GM18498 (cell line): ENCODE measurements at regions not wholly inside any gene's neighbourhood (a gene's known extent, or its start where the extent isn't known, plus 50 kb on each side); places are given as distances from the start of the nearest gene placed in this dataset.
"Not testable (repeated sequence)": the region's sequence is repeated elsewhere in the genome, so short reads cannot be mapped to it uniquely, and the experiment has no call there.

Experiments
- ATAC-seq: cut with Tn5 transposase; IDR thresholded peaks from one replicate; pipeline ENCODE4 v1.9.1; 2021; ENCODE audit warnings: mild to moderate bottlenecking, moderate library complexity; ENCODE audit not compliant: unreplicated experiment

DNA sequence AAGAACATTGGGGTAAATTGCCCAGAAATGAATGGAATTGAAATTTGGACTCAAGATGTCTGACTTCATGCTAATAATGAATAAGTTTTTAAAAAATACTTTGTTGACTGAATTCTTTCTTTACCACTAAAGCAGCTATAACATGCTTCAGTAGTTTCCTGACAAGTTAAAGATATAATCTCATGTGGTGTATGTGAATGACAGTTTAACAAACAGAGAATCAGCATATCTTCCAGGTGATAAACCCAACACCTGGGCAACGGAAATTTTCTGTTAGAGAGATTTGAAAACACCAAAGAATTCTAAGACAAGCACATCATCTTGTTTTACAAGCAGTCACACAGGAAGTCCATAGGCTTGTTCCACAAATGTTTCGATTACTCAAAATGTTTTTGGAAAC is 372.6 kb upstream of the VRK2 start:
- ATAC-seq: no peak

DNA sequence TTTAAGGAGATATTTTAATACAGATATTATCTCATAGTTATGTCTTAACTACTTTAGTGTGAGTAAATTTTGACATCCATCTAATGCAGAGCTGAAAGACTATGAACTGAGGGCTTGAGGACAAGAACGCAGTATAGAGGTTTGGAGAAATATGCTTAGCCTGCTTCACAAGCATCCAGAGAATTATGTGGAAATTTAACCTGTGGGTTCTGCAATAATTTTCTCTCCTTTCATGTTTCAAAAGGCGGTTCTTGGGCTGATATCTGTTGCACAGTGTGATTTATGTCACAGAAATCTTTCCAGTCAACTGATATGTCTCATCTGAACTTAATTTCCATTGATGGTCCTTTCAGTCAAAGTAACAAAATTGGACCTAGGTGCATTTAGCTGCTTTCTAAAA is 371.9 kb upstream of the VRK2 start:
- no peak for ATAC-seq

DNA sequence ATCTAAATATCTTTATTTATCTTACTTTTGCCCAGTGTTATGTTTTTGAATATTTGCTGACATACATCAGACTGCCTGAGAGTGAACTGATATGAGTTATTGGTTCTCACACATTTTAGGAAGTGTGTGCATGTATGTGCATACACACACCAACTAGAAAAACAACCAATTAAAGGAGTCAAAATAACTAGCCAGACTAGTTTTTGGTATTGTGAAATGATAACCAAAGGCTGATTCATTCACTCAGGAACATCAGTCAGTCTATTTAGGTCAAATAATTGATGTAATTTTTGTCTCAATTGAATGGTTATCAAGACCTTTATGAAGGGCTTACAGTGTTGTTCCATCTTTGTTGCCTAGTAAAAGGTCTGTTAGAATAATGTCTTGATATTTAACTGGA is 369.3 kb upstream of the VRK2 start:
- no peak for ATAC-seq

GRCh38 chr2:57681650-57682049 is 365.0 kb upstream of the VRK2 start:
- no peak for ATAC-seq

GRCh38 chr2:57685032-57685431 is 361.6 kb upstream of the VRK2 start:
- ATAC-seq: no peak

DNA sequence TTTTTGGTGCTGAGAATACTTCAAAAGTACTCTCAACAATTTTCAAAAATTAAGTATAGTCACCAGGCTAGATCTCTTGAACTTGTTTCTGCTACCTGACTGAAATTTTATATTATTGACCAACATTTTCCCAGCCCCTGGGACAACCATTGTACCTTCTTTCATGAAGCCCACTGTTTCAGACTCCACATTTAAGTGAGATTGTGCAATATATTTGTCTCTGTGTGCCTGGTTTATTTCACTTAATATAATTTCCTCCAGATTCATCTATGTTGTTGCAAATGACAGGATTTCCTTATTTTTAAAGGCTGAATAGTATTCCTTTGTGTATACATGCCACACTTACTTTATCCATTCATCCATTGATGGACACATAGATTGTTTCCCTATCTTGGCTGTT is 354.2 kb upstream of the VRK2 start:
- ATAC-seq: no peak

- ATAC-seq: no peak
Measured at GRCh38 chr2:57693177-57693576, 353.4 kb upstream of the VRK2 start.

DNA sequence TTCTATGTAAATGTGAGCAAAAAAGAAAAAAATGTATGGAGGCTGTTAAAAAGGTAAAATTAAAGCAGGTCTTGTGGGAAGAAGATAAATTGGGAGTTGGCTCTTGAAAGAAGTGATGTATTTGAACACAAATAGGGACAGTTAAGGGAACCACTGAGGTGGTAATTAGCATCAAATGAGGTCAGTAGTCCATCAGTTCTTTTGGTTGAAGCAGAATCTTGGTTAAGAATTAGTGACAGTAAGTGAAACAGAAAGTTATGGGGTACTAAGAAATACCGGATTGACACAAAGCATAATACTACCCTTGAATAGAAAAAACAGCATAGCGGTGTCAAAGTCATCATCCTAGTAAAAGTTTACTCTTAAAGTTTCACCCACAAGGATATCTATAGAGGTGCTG is 352.6 kb upstream of the VRK2 start:
- no peak for ATAC-seq

- no peak for ATAC-seq
Measured at GRCh38 chr2:57696016-57696415, 350.6 kb upstream of the VRK2 start.

- ATAC-seq: no peak
Measured at GRCh38 chr2:57698392-57698791, 348.2 kb upstream of the VRK2 start.

DNA sequence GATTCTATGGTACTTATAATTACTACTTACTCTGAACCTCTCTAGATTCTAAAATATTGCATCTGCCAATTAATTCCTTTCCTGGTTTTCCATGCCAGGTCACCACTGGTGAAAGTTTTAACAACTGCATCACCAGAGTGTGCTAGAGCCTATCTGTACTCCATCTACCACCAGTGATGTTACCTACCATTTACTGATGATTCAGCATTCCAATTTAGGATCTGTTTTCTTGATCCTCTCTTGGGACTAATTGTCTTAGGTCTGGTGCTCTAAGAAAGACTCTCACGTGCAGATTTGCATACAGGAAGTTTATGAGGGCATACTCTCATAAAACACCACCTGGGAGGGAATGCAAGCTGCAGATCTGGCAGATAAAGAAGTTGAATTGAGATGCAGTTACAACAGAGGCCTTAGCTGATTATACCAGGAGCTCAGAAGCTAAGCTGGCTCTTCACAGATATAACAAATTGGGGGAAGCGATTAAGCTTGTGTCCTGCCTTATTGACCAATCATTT is 347.6 kb upstream of the VRK2 start:
- no peak for ATAC-seq

DNA sequence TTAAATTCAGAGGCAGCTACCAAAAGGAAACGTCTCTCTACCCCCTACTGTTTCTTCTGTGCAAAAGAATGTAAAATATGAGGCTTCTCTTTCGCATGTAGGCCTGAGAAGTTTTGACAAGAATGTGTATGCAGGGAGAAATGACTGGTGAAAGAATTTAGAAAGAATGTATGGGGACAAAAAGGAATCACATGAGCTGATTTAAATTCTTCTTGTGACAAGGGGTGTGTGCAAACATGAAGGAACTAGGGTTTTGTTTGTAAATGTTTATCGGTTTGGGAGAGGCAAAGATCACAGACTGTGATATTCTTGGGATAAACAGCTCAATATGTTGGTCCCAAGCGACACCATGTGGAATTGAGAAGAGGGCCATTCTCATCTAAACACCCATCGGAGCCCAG is 345.2 kb upstream of the VRK2 start:
- no peak for ATAC-seq

DNA sequence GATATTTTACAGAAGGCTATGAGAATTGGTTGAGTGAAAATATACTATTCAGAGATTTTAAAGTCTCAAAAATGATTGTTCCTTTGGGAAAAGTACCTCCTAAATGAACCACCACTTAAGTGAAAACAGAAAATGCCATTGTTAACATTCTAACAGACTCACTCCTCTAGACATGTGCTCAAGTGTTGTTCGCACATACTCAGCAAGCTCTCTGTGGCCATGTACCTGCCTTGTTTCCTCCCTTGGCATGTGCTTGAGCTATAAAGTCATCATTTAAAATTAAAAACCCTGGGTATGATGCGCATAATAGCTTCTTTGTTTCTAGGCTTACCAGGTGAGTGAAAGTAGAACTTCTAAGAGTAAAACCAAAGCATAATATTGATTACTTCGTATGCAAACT is 343.2 kb upstream of the VRK2 start:
- ATAC-seq: no peak

- ATAC-seq: not testable (repeated sequence)
Measured at GRCh38 chr2:57707794-57708193, 338.8 kb upstream of the VRK2 start.

- no peak for ATAC-seq
Measured at GRCh38 chr2:57711991-57712390, 334.6 kb upstream of the VRK2 start.

DNA sequence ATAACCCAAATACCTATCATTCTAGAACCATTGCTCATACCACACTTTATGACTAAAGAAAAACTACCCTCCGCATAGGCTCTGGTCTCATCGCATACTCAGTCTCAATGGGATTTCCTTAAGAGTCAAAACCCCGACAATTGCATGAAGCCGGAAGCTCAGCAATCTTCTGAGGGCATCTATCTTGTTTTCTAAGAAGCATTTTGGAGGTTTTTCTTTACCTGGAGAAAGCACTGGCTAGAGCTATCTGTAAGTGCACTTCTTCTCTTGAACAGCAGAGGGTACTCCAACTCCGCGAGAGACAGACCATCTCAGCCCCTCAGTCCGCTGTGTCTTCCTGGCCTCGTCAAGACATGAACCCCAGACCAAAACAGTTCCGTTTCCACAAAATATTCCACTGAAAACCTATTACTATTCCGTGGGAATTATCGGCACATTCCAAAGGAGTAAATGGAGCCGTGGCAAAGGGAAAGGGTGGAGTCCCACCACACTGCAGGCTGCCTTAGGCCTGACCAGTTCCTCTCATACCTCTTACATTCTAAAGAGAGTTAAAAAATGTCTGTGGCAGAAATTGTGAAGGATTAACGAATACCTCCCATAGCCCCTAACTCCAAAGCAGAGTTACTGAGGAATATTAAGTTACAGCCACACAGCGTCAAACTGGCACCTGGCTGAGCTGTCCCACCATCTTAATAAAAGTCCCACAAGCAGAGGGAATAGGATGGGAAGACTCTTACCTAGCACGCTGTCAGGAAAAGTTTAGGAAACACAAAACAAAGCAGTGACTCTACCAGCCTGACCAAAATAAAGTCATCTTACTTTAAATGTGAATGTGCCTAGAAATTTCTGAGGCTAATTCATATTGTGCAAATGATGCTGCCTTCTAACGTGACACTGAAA is 325.6 kb upstream of the VRK2 start:
- peak; percentile 99 for ATAC-seq

GRCh38 chr2:57725337-57725947 is 321.2 kb upstream of the VRK2 start:
- no peak for ATAC-seq

- peak; percentile 76 for ATAC-seq
Measured at GRCh38 chr2:57726294-57726693, 320.3 kb upstream of the VRK2 start.

- no peak for ATAC-seq
Measured at GRCh38 chr2:57728691-57729090, 317.9 kb upstream of the VRK2 start.

DNA sequence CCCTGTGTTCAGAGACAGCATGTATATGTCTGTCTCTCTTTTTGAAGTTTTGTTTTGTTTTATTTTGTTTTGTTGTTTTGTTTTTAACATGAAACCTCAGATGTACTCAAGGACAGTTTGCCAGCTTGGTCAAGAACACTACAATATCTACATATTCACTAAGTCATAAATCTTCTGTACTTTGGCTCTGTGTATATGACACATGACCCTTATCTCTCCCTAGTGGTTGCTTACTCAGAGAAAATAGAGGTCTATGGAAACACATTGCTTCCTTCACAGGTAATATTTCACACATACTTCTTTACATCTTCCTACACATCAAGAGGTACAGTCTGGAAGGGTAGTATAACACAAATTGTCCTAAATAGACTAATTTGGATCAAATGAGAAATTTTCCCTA is 312.6 kb upstream of the VRK2 start:
- ATAC-seq: no peak

GRCh38 chr2:57740891-57741290 is 305.7 kb upstream of the VRK2 start:
- ATAC-seq: no peak

DNA sequence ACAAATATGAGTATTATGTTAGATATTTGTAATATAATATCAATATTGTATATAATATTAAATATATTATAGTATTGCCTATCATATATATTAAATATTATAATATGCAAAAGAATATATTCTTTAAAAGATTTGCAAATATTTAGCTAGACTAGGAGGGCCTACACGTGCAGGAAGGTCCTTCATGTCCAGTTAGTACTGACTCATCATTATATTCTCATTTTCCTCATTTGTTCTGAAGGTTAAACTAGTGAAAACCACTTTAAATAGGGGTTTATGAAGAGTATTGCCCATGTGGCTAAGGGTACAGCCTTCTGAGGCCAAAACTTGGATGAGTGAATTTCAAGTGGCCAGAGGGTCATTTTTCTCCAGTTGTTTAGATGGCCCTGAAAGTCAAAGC is 293.0 kb upstream of the VRK2 start:
- ATAC-seq: no peak
